Left cardiac atrium (tissue), 4 donors: ENCODE measurements at regions not wholly inside any gene's neighbourhood (a gene's known extent, or its start where the extent isn't known, plus 50 kb on each side); places are given as distances from the start of the nearest gene placed in this dataset.
"Not testable (repeated sequence)": the region's sequence is repeated elsewhere in the genome, so short reads cannot be mapped to it uniquely, and the experiment has no call there.

Source experiments
- ATAC-seq, 2 donors: fragments of 200-7000 bp; cut with Tn5 transposase; one replicate each; pipeline ENCODE4 v1.9.1; 2020; ENCODE audit warnings: mild to moderate bottlenecking in 2 of 2, moderate library complexity in 2 of 2
- DNase-seq: peaks from one replicate; pipeline ENCODE4 v3.0.0-alpha.2; 2020
- intact Hi-C, 2 donors: fragments of 100-400 bp; cut with DNase I; formaldehyde crosslinking; loops; one replicate each; pipeline versions ENCODE4 v1.14.1 to v1.15.1; 2022 to 2023
- donor health status: DM: no; HTN: yes; CAD: no.
- donor health status: DM: no; HTN: yes; CAD: no; lungs with severe emphysema.
- donor health status: DM: yes; HTN: yes; CAD: no.
- donor health status: Dilated cardiomyopathy.

GRCh38 chr1:219560856-219561255 is 52.0 kb downstream of the ZC3H11B start:
- ATAC-seq (no peak), DNase-seq (no peak)
- intact Hi-C loops = loop anchor here in 1 of 2 donors (10.0 kb wide), 1 partner anchor 1226 kb away; no protein-coding TSS in a partner anchor

- ATAC-seq = no peak
- intact Hi-C loops = loop anchor here in 1 of 2 donors (10.0 kb wide), 1 partner anchor 1225 kb away; no protein-coding TSS in a partner anchor
- DNase-seq = no peak
Measured at GRCh38 chr1:219559899-219560298, 53.0 kb downstream of the ZC3H11B start.

GRCh38 chr1:219555806-219556205 is 57.1 kb downstream of the ZC3H11B start:
- no peak for ATAC-seq
- intact Hi-C loops = no loop called here

GRCh38 chr1:219555031-219555692 is 57.7 kb downstream of the ZC3H11B start:
- DNase-seq (no peak), ATAC-seq (no peak)
- intact Hi-C loops = no loop called here

More at GRCh38 chr1:219555806-219556205, 57.1 kb downstream of the ZC3H11B start:
- no peak for DNase-seq

- ATAC-seq (peak in 1 of 2 donors; percentile 70), DNase-seq (no peak)
- intact Hi-C loops = no loop called here
Measured at GRCh38 chr1:219553934-219554502, 58.9 kb downstream of the ZC3H11B start.

GRCh38 chr1:219550201-219550600 is 62.7 kb downstream of the ZC3H11B start:
- DNase-seq (no peak), ATAC-seq (no peak)
- intact Hi-C loops = no loop called here

GRCh38 chr1:219549215-219549614 is 63.7 kb downstream of the ZC3H11B start:
- DNase-seq = no peak
- no peak for ATAC-seq
- intact Hi-C loops = no loop called here

GRCh38 chr1:219548386-219548785 is 64.5 kb downstream of the ZC3H11B start:
- no peak for ATAC-seq
- intact Hi-C loops = no loop called here
- DNase-seq = no peak

GRCh38 chr1:219545756-219546155 is 67.1 kb downstream of the ZC3H11B start:
- ATAC-seq, DNase-seq, intact Hi-C loops: not testable (repeated sequence)

GRCh38 chr1:219544163-219544846 is 68.6 kb downstream of the ZC3H11B start:
- ATAC-seq = peak in 1 of 2 donors; percentile 50
- DNase-seq = no peak
- intact Hi-C loops = no loop called here

GRCh38 chr1:219542828-219543518 is 69.9 kb downstream of the ZC3H11B start:
- ATAC-seq (no peak), DNase-seq (no peak)
- intact Hi-C loops = no loop called here

GRCh38 chr1:219541946-219542345 is 71.0 kb downstream of the ZC3H11B start:
- intact Hi-C loops = no loop called here
- no peak for ATAC-seq
- no peak for DNase-seq

- intact Hi-C loops = no loop called here
- no peak for DNase-seq
- no peak for ATAC-seq
Measured at GRCh38 chr1:219539645-219540254, 73.2 kb downstream of the ZC3H11B start.

GRCh38 chr1:219538886-219539285 is 74.0 kb downstream of the ZC3H11B start:
- ATAC-seq = no peak
- intact Hi-C loops = no loop called here
- no peak for DNase-seq

GRCh38 chr1:219537223-219537631 is 75.7 kb downstream of the ZC3H11B start:
- DNase-seq = no peak
- intact Hi-C loops = no loop called here
- ATAC-seq = no peak

GRCh38 chr1:219536038-219536437 is 76.9 kb downstream of the ZC3H11B start:
- DNase-seq = no peak
- ATAC-seq = no peak
- intact Hi-C loops = no loop called here

GRCh38 chr1:219534991-219535390 is 77.9 kb downstream of the ZC3H11B start:
- intact Hi-C loops = no loop called here
- DNase-seq (no peak), ATAC-seq (no peak)

- DNase-seq (no peak), ATAC-seq (peak in 1 of 2 donors; percentile 77)
- intact Hi-C loops = no loop called here
Measured at GRCh38 chr1:219533280-219533679, 79.6 kb downstream of the ZC3H11B start.

- DNase-seq = no peak
- no peak for ATAC-seq
- intact Hi-C loops = no loop called here
Measured at GRCh38 chr1:219529116-219529515, 83.8 kb downstream of the ZC3H11B start.
